Lung microvascular endothelial cell (primary cell): ENCODE measurements at regions not wholly inside any gene's neighbourhood (a gene's known extent, or its start where the extent isn't known, plus 50 kb on each side); places are given as distances from the start of the nearest gene placed in this dataset.
"Not testable (repeated sequence)": the region's sequence is repeated elsewhere in the genome, so short reads cannot be mapped to it uniquely, and the experiment has no call there.

Experiments
- DNase-seq, 2 donors: peaks; one replicate each; pipeline versions ENCODE4 v3.0.0 to v3.0.0-alpha.2; 2010; ENCODE audit warnings: low read depth in 2 of 2

- no peak for DNase-seq
Observed at GRCh38 chr14:83164016-83164415, 1630.4 kb upstream of the SEL1L start.

- DNase-seq = no peak
Observed at GRCh38 chr14:83164591-83164990, 1630.9 kb upstream of the SEL1L start.

GRCh38 chr14:83170165-83170564 lies 1636.5 kb upstream of the SEL1L start:
- DNase-seq = no peak

GRCh38 chr14:83171761-83172160 lies 1638.1 kb upstream of the SEL1L start:
- no peak for DNase-seq

GRCh38 chr14:83172363-83172762 lies 1638.7 kb upstream of the SEL1L start:
- DNase-seq = no peak

- no peak for DNase-seq
Observed at GRCh38 chr14:83173687-83174086, 1640.0 kb upstream of the SEL1L start.

GRCh38 chr14:83184531-83184930 lies 1650.9 kb upstream of the SEL1L start:
- no peak for DNase-seq

- DNase-seq = not testable (repeated sequence)
Observed at GRCh38 chr14:83188311-83188710, 1654.7 kb upstream of the SEL1L start.

GRCh38 chr14:83196236-83196635 lies 1662.6 kb upstream of the SEL1L start:
- DNase-seq = no peak

GRCh38 chr14:83197271-83197670 lies 1663.6 kb upstream of the SEL1L start:
- DNase-seq = no peak

- no peak for DNase-seq
Observed at GRCh38 chr14:83207550-83207949, 1673.9 kb upstream of the SEL1L start.

- DNase-seq = no peak
Observed at GRCh38 chr14:83208341-83208740, 1674.7 kb upstream of the SEL1L start.

GRCh38 chr14:83217492-83217891 lies 1683.8 kb upstream of the SEL1L start:
- DNase-seq = no peak

- no peak for DNase-seq
Observed at GRCh38 chr14:83247924-83248639, 1714.4 kb upstream of the SEL1L start.

GRCh38 chr14:83251402-83251801 lies 1717.7 kb upstream of the SEL1L start:
- DNase-seq = no peak

- DNase-seq = no peak
Observed at GRCh38 chr14:83253870-83254269, 1720.2 kb upstream of the SEL1L start.

- no peak for DNase-seq
Observed at GRCh38 chr14:83255015-83255726, 1721.5 kb upstream of the SEL1L start.

GRCh38 chr14:83255727-83256090 lies 1722.1 kb upstream of the SEL1L start:
- no peak for DNase-seq

- no peak for DNase-seq
Observed at GRCh38 chr14:83257466-83258439, 1724.1 kb upstream of the SEL1L start.

- no peak for DNase-seq
Observed at GRCh38 chr14:83260751-83261150, 1727.1 kb upstream of the SEL1L start.

- no peak for DNase-seq
Observed at GRCh38 chr14:83269583-83269982, 1735.9 kb upstream of the SEL1L start.

- DNase-seq = no peak
Observed at GRCh38 chr14:83271663-83272062, 1738.0 kb upstream of the SEL1L start.
